D721Med (cell line): ENCODE measurements at regions not wholly inside any gene's neighbourhood (a gene's known extent, or its start where the extent isn't known, plus 50 kb on each side); places are given as distances from the start of the nearest gene placed in this dataset.

ENCODE experiments used
- DNase-seq: peaks from one replicate; pipeline ENCODE4 v3.0.0; 2011; ENCODE audit warnings: low spot score; ENCODE audit not compliant: insufficient read length
- FAIRE-seq: peaks from 2 replicates; lab custom pipeline; 2011; peaks lifted over from hg19 to GRCh38; lab: Jason Lieb, UNC
- TF ChIP-seq, protein P1 (sequence below): IDR thresholded peaks from 2 replicates; pipeline ENCODE4 v1.5.1; 2012; ENCODE audit warnings: mild to moderate bottlenecking, control low read depth; ENCODE audit not compliant: insufficient read depth; ENCODE audit errors: missing control alignments

DNA sequence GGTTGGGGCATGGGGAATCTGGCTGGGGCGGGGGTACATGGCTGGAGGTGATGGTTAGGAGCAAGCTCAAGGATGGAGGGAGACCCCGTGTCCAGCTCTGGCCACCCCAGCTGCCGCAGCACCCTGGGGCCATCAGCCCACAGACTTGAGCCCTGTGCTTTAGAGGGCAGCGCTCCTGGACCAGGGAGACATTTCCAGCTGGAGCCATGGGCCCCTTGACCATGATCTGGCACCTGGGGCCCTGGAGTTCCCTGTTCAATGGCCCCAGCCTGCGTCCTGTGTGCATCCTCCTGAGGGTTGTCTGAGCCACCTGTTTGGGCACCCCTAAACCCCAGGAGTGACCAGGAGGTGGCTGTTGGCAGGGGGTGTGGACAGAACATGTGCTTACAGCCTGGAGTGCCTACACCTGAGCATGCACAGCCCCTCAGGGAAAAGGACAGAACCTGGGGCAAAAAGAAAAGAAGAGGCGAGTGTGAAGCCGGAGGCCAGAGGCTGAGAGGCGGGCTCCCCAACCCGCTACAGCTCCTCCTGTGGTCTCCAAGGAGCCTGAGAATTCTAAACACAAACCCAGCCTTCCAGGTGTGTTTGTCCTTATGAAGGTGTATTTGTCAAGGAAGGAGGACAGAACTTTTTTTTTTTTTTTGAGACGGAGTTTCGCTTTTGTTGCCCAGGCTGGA is 126.7 kb downstream of the C9orf50 start:
- FAIRE-seq = no peak
- TF ChIP-seq, protein P1, sequence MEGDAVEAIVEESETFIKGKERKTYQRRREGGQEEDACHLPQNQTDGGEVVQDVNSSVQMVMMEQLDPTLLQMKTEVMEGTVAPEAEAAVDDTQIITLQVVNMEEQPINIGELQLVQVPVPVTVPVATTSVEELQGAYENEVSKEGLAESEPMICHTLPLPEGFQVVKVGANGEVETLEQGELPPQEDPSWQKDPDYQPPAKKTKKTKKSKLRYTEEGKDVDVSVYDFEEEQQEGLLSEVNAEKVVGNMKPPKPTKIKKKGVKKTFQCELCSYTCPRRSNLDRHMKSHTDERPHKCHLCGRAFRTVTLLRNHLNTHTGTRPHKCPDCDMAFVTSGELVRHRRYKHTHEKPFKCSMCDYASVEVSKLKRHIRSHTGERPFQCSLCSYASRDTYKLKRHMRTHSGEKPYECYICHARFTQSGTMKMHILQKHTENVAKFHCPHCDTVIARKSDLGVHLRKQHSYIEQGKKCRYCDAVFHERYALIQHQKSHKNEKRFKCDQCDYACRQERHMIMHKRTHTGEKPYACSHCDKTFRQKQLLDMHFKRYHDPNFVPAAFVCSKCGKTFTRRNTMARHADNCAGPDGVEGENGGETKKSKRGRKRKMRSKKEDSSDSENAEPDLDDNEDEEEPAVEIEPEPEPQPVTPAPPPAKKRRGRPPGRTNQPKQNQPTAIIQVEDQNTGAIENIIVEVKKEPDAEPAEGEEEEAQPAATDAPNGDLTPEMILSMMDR = no peak
- DNase-seq = no peak

DNA sequence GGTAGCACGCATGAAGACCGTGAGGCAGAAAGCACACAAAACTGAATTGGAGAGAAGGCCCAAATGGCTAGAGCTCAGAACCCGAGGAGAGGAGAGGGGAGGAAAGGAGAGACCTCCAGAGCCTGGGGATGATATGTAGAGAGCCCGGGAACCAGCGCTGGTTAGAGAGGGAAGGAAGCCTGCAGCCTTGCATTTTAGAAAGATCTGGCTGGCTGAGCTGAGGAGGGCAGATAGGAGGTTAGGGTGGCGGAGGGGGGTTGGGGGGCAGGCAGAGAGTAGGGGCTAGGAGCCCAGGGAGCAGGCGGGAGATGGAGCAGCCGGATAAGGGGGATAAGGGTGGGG is 127.2 kb downstream of the C9orf50 start:
- FAIRE-seq = no peak
- TF ChIP-seq, protein P1 = no peak
- no peak for DNase-seq

DNA sequence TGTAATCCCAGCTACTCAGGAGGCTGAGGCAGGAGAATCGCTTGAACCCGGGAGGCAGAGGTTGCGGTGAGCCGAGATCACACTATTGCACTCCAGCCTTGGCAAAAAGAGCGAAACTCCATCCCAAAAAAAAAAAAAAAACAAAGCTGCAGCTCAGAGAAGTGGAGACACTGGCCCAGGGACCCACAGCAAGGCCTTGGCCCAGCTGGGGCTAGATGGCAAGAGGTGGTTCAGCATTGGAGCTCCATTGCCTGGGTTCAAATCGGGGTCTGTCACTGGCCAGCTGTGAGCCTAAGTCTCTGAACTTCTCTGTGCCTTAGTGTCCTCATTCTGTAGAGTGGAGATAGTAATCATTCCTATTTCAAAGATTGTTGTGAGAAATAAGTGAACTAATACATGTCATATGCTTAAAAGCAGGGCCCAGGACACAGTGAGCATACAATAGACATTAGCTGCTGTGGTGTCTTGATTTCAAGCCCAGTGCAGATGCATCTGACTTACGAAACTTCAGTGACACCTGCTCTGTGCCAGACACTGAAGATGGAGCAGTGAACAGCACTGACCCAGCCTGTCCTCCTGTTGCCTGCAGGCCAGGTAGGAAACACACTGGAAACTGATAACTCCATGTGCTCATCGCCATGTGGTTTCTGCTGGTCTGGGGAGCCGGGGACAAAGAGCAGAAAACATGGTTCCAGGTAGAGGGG is 127.7 kb downstream of the C9orf50 start:
- TF ChIP-seq, protein P1 = no peak
- no peak for DNase-seq
- no peak for FAIRE-seq

DNA sequence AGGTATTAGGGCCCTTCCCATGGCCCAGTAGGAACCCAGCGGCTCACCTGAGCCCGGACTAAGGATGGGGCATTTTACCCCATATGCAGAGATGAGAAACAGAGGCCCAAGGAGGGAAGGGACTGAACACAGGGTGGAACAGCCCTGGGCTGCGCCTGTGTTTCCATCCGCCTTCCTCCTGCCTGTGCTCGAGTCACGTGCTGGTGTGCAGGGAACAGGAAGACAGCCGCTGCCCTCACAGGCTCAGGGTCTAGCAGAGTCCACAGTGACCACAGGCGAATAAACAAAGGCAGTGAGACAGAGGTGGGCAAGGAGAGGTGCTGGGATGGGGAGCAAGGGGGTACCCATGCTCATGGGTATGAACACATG is 129.4 kb downstream of the C9orf50 start:
- TF ChIP-seq, protein P1 = no peak
- FAIRE-seq (no peak), DNase-seq (no peak)

DNA sequence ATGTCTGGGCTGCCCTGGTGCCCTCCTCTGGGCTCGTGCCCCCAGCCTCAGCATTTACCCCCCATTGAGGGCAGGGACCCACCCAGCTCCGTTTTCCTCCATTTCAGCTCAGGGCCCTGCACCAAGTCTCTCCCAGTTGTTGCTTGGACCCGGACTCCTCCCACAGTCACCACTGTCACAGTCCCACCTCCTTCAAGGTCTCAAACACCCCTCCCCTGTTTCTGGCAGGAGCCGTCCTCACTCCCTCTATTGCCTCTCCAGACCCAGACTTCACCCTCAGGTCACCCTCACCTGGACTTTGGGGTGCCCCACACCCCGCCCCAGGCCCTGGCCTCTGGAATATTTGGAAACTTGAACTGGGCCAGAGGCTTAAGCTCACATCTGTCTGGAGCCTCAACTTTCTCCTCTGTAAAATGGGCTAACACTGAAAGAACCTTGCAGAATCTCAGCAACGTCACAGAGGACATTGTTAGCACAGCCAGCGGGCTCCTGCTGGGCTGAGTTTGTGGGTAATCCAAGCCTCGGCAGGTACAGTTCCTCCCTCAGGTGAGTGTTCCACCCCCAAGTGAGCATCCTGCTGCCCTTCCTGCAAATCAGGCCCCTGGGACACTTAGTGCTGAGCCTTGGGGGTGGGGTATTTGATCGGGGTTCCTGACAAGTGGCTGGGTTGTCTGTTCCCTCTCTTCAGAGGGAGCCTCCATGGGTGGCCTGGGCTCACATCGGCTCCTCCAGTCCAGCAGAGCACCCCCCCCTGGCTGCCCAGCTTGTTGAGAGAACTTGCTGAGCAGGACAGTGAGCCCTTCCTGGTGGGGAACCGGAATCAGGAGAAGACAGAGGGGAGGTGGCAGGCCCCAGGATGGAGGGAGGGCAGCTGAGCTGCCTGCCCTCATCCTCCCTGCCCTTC is 130.1 kb downstream of the C9orf50 start:
- DNase-seq = no peak
- FAIRE-seq = no peak
- TF ChIP-seq, protein P1 = no peak

DNA sequence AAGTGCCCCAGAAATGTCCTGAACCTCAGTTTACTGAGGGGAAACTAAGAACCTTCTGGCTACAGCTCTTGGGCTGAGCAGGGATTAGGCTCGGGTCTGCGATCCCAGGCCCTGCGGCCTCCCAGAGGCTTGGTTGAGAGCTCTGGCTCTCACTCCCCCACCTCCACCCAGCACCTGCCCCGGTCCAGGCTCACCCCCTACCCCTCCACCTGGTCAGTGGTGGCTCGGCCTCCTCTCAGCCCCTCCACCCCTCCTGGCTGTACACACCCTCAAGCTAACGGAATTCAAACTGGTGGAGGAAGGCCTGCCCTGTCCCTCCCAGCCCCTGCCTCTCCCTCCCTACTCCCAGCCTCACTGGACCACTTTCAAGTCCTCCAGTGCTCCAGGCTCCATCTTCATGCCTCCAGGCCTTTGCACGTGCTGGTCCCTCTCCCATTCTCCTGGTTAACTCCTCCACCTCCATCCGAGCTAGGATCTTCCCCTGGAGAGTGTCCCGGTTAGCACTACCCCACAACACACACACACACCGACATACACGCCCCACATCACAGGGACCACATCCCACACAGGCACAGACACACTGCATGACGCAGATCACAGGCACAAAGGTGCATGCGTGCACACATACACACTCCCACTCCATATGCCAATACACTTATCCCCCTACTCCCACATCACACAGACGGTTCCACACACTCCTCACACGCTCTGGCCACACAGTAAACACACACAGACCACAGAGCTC is 130.9 kb downstream of the C9orf50 start:
- TF ChIP-seq, protein P1 = no peak
- FAIRE-seq = no peak
- DNase-seq = no peak
